Upper lobe of left lung (tissue), 4 donors: ENCODE measurements at regions not wholly inside any gene's neighbourhood (a gene's known extent, or its start where the extent isn't known, plus 50 kb on each side); places are given as distances from the start of the nearest gene placed in this dataset.

Experiments used
- CTCF ChIP-seq, 6 experiments: fragments of 450-650 bp in 4 of 6; fragments of 200-600 bp in 2 of 6; sonication (generic) in 2 of 6; IDR thresholded peaks; one replicate each; pipeline ENCODE4 v1.5.1; 2016 to 2019; ENCODE audit warnings: antibody characterized with exemption in 6 of 6
- EP300 ChIP-seq, 4 donors: sonication (generic); formaldehyde crosslinking; IDR thresholded peaks; one replicate each; pipeline ENCODE4 v1.5.1; 2017; ENCODE audit warnings: antibody characterized with exemption in 4 of 4, control low read depth in 2 of 4

GRCh38 chr11:129723146-129723760 is 92.4 kb upstream of the TMEM45B start:
- TF ChIP-seq CTCF (IDR thresholded peaks at IDR 0.05) (no peak), EP300 (IDR thresholded peaks at IDR 0.05) (no peak)
